HG03097 (cell line): ENCODE measurements at regions not wholly inside any gene's neighbourhood (a gene's known extent, or its start where the extent isn't known, plus 50 kb on each side); places are given as distances from the start of the nearest gene placed in this dataset.

Experiments
- ATAC-seq: cut with Tn5 transposase; IDR thresholded peaks from one replicate; pipeline ENCODE4 v1.9.1; 2021; ENCODE audit not compliant: unreplicated experiment, low FRiP score

GRCh38 chr2:57111531-57111930 is 927.7 kb downstream of the CCDC85A start:
- ATAC-seq: no peak

- no peak for ATAC-seq
These were observed 927.5 kb upstream of the VRK2 start for GRCh38 chr2:57119141-57119540.

DNA sequence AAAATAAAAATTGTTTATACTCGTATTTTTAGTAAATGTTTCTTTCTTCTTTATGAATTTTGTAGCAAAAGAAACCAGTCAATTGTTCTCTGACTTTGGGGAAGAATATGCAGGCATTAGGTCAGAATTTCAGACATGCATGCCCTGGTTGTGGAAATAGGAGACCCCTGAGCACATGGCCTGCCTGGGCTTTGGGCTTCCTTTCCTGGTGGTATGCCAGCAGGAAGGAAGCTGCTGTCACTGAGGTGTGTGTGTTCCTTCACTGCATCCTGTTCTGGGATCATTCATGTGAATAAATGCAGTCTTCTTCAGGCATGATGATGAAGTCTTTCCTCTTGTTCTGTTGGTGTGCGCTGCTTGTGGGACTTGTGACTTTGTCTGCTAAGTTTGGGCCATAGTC is 920.2 kb upstream of the VRK2 start:
- no peak for ATAC-seq

- no peak for ATAC-seq
These were observed 907.4 kb upstream of the VRK2 start for GRCh38 chr2:57139179-57139578.

GRCh38 chr2:57141269-57141668 is 905.3 kb upstream of the VRK2 start:
- no peak for ATAC-seq

GRCh38 chr2:57146951-57147350 is 899.7 kb upstream of the VRK2 start:
- no peak for ATAC-seq

DNA sequence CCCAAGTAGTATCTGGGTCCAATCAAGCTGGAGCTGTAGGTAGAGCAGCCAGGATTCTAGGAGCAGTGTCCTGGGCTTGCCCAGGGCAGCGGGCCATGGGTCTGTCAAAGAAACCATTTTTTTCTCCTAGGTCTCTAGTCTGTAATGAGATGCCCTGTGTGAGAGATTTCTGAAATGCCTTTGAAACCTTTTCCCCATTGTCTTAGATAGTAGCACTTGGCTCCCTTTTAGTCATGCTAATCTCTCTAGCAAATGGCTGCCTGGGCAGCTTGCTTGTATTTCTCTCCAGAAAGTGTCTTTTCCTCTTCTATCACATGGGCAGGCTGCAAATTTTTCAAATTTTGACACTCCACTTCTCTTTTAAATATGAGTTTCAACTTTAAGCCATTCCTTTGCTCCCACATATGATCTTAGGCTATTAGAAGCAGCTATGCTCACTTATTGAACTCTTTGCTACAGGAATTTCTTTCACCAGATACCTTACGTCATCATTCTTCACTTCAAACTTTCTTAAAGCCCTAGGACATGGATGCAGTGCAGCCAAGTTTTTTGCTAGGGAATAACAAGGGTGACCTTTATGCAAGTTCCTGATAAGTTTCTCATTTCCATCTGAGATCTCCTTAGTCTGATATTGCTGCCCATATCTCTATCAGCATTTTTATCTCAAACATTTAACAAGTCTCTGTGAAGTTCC is 890.2 kb upstream of the VRK2 start:
- ATAC-seq: no peak

DNA sequence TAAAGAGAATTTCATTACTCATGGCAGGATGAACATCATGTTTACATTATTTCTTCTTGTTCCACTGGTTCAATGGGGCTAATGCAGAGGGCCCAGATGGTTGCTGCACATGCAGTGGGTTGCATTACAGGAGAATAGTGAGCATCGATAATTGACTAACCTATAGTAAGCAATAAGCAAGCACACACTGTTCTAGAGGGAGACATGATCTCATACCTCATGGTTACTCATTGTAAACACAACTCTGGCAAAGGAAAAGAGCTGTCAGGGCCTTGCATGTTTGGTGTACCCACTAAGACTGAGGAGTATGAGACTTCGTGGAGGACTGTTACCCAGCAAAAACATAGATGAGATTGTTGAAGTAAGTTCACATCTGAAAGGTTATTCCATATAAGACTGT is 885.6 kb upstream of the VRK2 start:
- no peak for ATAC-seq

- ATAC-seq: no peak
These were observed 869.4 kb upstream of the VRK2 start for GRCh38 chr2:57177176-57177575.

DNA sequence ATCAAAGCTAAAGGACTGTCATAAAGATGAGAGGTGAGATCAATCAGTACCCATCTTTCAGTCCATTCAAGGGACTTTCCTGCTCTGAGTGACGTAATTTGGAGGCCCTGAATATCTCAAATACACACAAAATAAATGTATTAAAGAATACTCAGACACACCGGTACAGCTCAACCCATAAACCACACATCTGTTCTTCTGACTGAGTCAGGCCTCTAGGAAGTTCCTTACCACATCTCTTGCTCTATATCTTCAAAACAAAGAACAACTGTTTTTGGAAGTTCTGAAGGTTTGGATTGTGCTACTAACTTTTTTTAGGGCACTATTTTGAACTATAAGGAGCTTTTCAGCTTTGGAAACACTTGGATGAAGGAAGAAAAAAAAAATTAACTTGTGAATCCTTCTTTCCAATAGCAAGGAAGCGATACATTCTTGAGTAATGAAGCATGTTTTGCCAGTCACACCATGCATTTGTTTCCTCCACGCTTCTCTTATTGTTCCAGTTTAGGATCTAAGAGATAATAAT is 866.5 kb upstream of the VRK2 start:
- ATAC-seq: no peak

- no peak for ATAC-seq
These were observed 865.9 kb upstream of the VRK2 start for GRCh38 chr2:57180678-57181077.

DNA sequence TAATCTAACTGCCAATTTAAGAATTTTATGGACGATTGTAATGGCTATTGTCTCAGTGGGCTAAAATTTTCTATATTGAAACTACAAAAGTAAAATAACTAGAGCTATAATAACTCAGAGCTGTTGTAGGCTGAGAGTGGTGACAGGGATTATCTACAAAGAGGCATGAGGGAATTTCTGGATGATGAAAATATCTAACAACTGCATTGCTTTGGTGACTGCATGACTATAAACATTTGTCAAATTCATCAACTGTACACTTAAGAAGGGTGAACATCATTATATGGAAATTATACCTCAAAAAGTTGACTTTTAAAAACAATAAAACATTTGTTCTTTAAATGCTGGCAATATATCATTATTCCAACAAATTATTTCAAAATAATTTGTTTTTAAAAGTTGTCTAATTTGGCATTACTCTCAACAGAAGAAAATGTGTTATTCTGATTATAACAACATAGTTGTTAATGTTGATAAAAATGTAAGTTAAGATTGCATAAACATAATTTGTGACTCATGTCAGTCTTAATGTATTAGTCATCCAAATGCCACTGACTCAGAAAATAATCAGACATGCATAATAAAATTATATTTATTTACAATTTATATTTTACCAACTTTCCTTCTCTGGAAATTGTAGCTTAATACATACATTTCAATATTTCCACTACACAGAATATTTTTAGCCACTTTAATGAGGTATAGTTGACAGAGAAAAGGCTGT is 865.1 kb upstream of the VRK2 start:
- no peak for ATAC-seq

DNA sequence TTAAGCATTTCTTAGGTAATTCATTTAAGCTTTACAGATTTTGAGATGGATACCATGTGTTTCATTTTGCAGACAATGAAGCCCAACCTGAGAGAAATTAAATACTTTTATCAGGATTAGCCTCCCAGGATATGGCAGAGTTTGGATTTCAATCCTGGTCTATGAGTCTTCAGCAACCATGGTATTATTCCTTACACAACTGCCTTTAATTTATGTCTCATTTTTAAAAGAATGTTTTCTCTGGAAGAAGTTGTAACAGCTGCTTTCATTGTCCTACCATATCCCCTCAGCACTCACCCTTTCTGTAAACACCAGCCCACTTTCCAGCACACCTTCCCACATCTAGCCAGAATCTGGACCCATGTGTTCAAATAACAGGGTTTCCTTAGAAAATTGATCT is 863.7 kb upstream of the VRK2 start:
- ATAC-seq: no peak

DNA sequence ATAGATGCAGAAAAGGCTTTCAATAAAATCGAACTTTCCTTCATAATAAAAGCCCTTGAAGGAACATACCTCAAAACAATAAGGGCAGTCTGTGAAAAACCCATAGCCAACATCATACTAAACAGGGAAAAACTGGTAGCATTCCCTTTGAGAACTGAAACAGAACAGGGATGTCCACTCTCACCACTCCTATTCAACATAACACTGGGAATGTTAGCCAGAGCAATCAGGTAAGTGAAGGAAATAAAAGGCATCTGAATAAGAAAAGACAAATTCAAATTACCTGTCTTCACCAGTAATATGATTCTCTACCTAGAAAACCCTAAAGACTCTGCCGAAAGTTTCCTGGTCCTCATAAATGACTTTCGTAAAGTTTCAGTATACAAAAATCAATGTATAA is 861.0 kb upstream of the VRK2 start:
- ATAC-seq: no peak

- no peak for ATAC-seq
These were observed 856.6 kb upstream of the VRK2 start for GRCh38 chr2:57190007-57190406.

- no peak for ATAC-seq
These were observed 846.9 kb upstream of the VRK2 start for GRCh38 chr2:57199663-57200062.

- ATAC-seq: no peak
These were observed 842.2 kb upstream of the VRK2 start for GRCh38 chr2:57204364-57204763.

DNA sequence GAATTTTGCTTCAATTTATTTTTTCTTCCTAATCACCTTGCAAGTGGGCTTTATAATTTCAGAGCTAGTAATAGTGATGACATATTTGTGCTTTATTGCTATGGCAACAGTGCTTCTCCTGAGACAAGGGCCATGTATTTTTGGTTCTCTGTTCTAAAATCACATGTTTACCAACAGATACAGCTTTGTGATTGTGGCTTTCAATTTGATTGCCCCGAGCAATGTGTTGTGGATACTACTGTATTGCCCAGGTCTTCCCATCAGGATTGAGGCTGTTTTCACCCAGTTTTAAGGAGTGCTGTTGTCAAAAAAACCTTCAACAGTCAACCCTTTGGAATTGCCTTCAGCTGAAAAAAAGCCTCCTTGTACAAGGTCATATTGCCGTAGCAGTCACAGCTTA is 841.4 kb upstream of the VRK2 start:
- ATAC-seq: no peak

- no peak for ATAC-seq
These were observed 839.4 kb upstream of the VRK2 start for GRCh38 chr2:57207191-57207590.

- ATAC-seq: no peak
These were observed 836.8 kb upstream of the VRK2 start for GRCh38 chr2:57209799-57210198.

DNA sequence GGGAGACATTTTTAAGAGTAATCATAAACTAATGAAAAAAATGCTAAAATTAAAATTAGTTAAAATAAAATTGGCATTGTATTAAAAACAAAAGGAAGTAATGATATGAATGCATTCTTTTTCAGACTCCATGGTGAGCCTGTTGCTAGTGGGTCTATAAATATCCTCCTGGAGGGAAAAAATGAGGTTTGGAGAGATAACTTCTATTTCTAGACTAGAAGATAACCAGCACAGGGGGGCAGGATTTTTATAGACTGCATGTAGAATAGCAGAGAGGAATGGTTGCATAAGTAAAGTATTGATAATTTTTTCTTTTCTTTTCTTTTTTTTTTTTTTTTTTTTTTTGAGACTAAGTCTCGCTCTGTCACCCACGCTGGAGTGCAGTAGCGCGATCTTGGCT is 835.8 kb upstream of the VRK2 start:
- ATAC-seq: no peak

- no peak for ATAC-seq
These were observed 829.6 kb upstream of the VRK2 start for GRCh38 chr2:57217013-57217412.
